Central memory CD8-positive, alpha-beta T cell (primary cell): ENCODE measurements at regions not wholly inside any gene's neighbourhood (a gene's known extent, or its start where the extent isn't known, plus 50 kb on each side); places are given as distances from the start of the nearest gene placed in this dataset.
"Not testable (repeated sequence)": the region's sequence is repeated elsewhere in the genome, so short reads cannot be mapped to it uniquely, and the experiment has no call there.

ENCODE experiments used
- ATAC-seq: fragments of 150-1000 bp; cut with Tn5 transposase; replicated peaks from 2 replicates; pipeline ENCODE4 v1.10.0; 2022; ENCODE audit warnings: mild to moderate bottlenecking, moderate FRiP score, moderate number of reproducible peaks; ENCODE audit not compliant: poor library complexity, severe bottlenecking; ENCODE audit errors: extremely low read depth
- DNase-seq, 2 donors: peaks; one replicate each; pipeline ENCODE4 v3.0.0; 2021; ENCODE audit warnings: low spot score in 2 of 2
- H3K27ac Mint-ChIP-seq: one replicate; pipeline ENCODE4 v1.8.0; 2022; ENCODE audit warnings: low read depth, mild to moderate bottlenecking, moderate library complexity, mixed read lengths
- H3K27me3 Mint-ChIP-seq: one replicate; pipeline ENCODE4 v1.8.0; 2022; ENCODE audit warnings: mixed read lengths
- H3K36me3 Mint-ChIP-seq: one replicate; pipeline ENCODE4 v1.8.0; 2022; ENCODE audit warnings: mild to moderate bottlenecking, moderate library complexity, mixed read lengths; ENCODE audit not compliant: insufficient read depth
- H3K4me1 Mint-ChIP-seq: one replicate; pipeline ENCODE4 v1.8.0; 2022; ENCODE audit warnings: mixed read lengths
- H3K4me3 Mint-ChIP-seq: one replicate; pipeline ENCODE4 v1.8.0; 2022; ENCODE audit warnings: mild to moderate bottlenecking, moderate library complexity, mixed read lengths
- H3K9me3 Mint-ChIP-seq: one replicate; pipeline ENCODE4 v1.8.0; 2022; ENCODE audit warnings: mixed read lengths

GRCh38 chr21:32823296-32823695, 51.7 kb upstream of the PAXBP1 start:
- not testable (repeated sequence) for H3K27me3 Mint-ChIP-seq, H3K9me3 Mint-ChIP-seq, DNase-seq, H3K4me1 Mint-ChIP-seq, ATAC-seq, H3K4me3 Mint-ChIP-seq, H3K36me3 Mint-ChIP-seq, H3K27ac Mint-ChIP-seq

GRCh38 chr21:32824950-32825349, 53.4 kb upstream of the PAXBP1 start:
- H3K4me3 Mint-ChIP-seq = no peak overlapping the region
- no peaks in the 10 kb centered on the region for H3K9me3 Mint-ChIP-seq
- no peak for DNase-seq
- H3K4me1 Mint-ChIP-seq = no peaks in the 10 kb centered on the region
- no peaks in the 10 kb centered on the region for H3K27me3 Mint-ChIP-seq
- no peak for ATAC-seq
- H3K27ac Mint-ChIP-seq = no peak overlapping the region
- no peaks in the 10 kb centered on the region for H3K36me3 Mint-ChIP-seq

GRCh38 chr21:32826329-32827167, 55.0 kb upstream of the PAXBP1 start:
- Mint-ChIP-seq H3K4me3 (no peak overlapping the region), H3K9me3 (no peaks in the 10 kb centered on the region), H3K27me3 (no peaks in the 10 kb centered on the region), H3K36me3 (no peaks in the 10 kb centered on the region), H3K4me1 (no peaks in the 10 kb centered on the region), H3K27ac (no peak overlapping the region)
- no peak for DNase-seq
- ATAC-seq = no peak

- no peaks in the 10 kb centered on the region for H3K4me1 Mint-ChIP-seq
These were observed 57.4 kb upstream of the PAXBP1 start for GRCh38 chr21:32828908-32829307.

GRCh38 chr21:32829504-32829903, 57.9 kb upstream of the PAXBP1 start:
- H3K4me1 Mint-ChIP-seq = no peaks in the 10 kb centered on the region
- no peak for ATAC-seq
- H3K4me3 Mint-ChIP-seq = no peak overlapping the region
- no peaks in the 10 kb centered on the region for H3K36me3 Mint-ChIP-seq
- peaks cover 6% of the 10 kb centered on the region for H3K27me3 Mint-ChIP-seq
- H3K27ac Mint-ChIP-seq = no peak overlapping the region
- no peak for DNase-seq
- no peaks in the 10 kb centered on the region for H3K9me3 Mint-ChIP-seq

More at GRCh38 chr21:32828908-32829307, 57.4 kb upstream of the PAXBP1 start:
- Mint-ChIP-seq H3K9me3 (no peaks in the 10 kb centered on the region), H3K4me3 (no peak overlapping the region), H3K27ac (no peak overlapping the region), H3K36me3 (no peaks in the 10 kb centered on the region), H3K27me3 (peaks cover 6% of the 10 kb centered on the region)
- DNase-seq (no peak), ATAC-seq (no peak)

GRCh38 chr21:32831779-32832178, 60.2 kb upstream of the PAXBP1 start:
- ATAC-seq, H3K27ac Mint-ChIP-seq, DNase-seq, H3K4me3 Mint-ChIP-seq, H3K4me1 Mint-ChIP-seq, H3K36me3 Mint-ChIP-seq, H3K27me3 Mint-ChIP-seq, H3K9me3 Mint-ChIP-seq: not testable (repeated sequence)

GRCh38 chr21:32834211-32834915, 62.8 kb upstream of the PAXBP1 start:
- no peak for ATAC-seq
- Mint-ChIP-seq H3K27ac (no peak overlapping the region), H3K36me3 (no peaks in the 10 kb centered on the region), H3K9me3 (no peaks in the 10 kb centered on the region), H3K27me3 (peaks cover 17% of the 10 kb centered on the region), H3K4me3 (no peak overlapping the region), H3K4me1 (no peaks in the 10 kb centered on the region)
- DNase-seq = no peak

GRCh38 chr21:32834916-32835235, 63.3 kb upstream of the PAXBP1 start:
- no peak for ATAC-seq
- H3K9me3 Mint-ChIP-seq = no peaks in the 10 kb centered on the region
- H3K4me1 Mint-ChIP-seq = no peaks in the 10 kb centered on the region
- no peak overlapping the region for H3K4me3 Mint-ChIP-seq
- H3K36me3 Mint-ChIP-seq = no peaks in the 10 kb centered on the region
- no peak for DNase-seq
- no peak overlapping the region for H3K27ac Mint-ChIP-seq
- H3K27me3 Mint-ChIP-seq = peaks cover 18% of the 10 kb centered on the region

- Mint-ChIP-seq H3K27ac (no peak overlapping the region), H3K4me1 (no peaks in the 10 kb centered on the region), H3K9me3 (no peaks in the 10 kb centered on the region), H3K4me3 (no peak overlapping the region), H3K36me3 (no peaks in the 10 kb centered on the region), H3K27me3 (peaks cover 40% of the 10 kb centered on the region)
- ATAC-seq = no peak
- no peak for DNase-seq
These were observed 70.6 kb upstream of the PAXBP1 start for GRCh38 chr21:32842146-32842545.

- peaks cover 42% of the 10 kb centered on the region for H3K27me3 Mint-ChIP-seq
- H3K4me3 Mint-ChIP-seq = no peak overlapping the region
- no peak for ATAC-seq
- no peaks in the 10 kb centered on the region for H3K4me1 Mint-ChIP-seq
- H3K36me3 Mint-ChIP-seq = peaks cover 2% of the 10 kb centered on the region
- no peak for DNase-seq
- H3K27ac Mint-ChIP-seq = no peak overlapping the region
- H3K9me3 Mint-ChIP-seq = no peaks in the 10 kb centered on the region
These were observed 72.0 kb upstream of the PAXBP1 start for GRCh38 chr21:32843561-32843960.

- no peak overlapping the region for H3K4me3 Mint-ChIP-seq
- H3K9me3 Mint-ChIP-seq = no peaks in the 10 kb centered on the region
- DNase-seq (no peak), ATAC-seq (no peak)
- no peaks in the 10 kb centered on the region for H3K4me1 Mint-ChIP-seq
- H3K36me3 Mint-ChIP-seq = peaks cover 2% of the 10 kb centered on the region
- peaks cover 47% of the 10 kb centered on the region for H3K27me3 Mint-ChIP-seq
- H3K27ac Mint-ChIP-seq = no peak overlapping the region
These were observed 72.5 kb upstream of the PAXBP1 start for GRCh38 chr21:32844076-32844475.

- H3K4me3 Mint-ChIP-seq = no peak overlapping the region
- H3K27ac Mint-ChIP-seq = no peak overlapping the region
- H3K9me3 Mint-ChIP-seq = no peaks in the 10 kb centered on the region
- H3K36me3 Mint-ChIP-seq = peaks cover 2% of the 10 kb centered on the region
- DNase-seq (no peak), ATAC-seq (no peak)
- H3K4me1 Mint-ChIP-seq = no peaks in the 10 kb centered on the region
- H3K27me3 Mint-ChIP-seq = peaks cover 53% of the 10 kb centered on the region
These were observed 73.3 kb upstream of the PAXBP1 start for GRCh38 chr21:32844653-32845436.
